RKO (cell line): ENCODE measurements at regions not wholly inside any gene's neighbourhood (a gene's known extent, or its start where the extent isn't known, plus 50 kb on each side); places are given as distances from the start of the nearest gene placed in this dataset.

Experiments used
- DNase-seq: peaks from one replicate; pipeline ENCODE4 v3.0.0-alpha.2; 2016; ENCODE audit warnings: low spot score

DNA sequence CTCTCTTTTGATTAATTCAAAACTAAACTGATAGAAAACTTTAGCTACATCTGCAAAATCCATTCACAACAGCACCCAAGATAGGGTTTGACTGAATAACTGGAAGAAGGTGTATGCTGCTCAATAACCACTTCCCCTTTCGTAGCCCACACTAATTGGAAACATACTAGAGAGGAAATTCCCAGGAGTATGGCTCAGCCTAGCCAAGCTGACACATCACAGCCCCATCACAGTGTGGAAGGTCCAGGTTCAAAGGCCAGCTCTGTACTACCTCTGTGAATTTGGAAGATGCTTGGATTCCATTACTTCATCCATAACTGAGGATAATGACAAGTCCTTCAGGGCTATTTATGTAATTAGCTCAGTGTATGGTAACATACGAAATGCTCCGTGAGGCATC is 185.4 kb downstream of the FBXO15 start:
- DNase-seq, result no peak

GRCh38 chr18:73961804-73962203 is 185.8 kb downstream of the FBXO15 start:
- no peak for DNase-seq

- DNase-seq, result no peak
These were observed 188.3 kb downstream of the FBXO15 start for GRCh38 chr18:73959352-73959751.

DNA sequence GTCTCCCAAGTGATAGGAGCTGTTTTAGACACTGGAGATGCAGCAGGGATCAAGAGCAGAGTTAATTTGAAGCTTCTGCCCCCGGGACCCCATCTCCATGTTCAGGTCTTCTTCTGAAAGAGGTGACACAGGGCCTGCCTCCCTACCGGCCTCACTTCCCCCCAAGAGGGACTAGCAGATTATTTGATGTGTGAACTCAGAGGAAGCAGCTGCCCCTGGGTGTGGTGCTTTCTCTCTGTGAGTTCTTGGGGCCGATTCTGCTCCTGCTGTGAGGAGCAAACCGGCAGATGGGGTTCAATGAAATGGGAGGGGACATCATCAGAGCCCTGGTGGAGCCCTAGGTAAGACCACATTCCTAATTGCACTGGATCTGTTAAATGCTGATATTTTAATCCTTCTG is 193.4 kb downstream of the FBXO15 start:
- DNase-seq, result no peak

- DNase-seq, result no peak
These were observed 195.2 kb downstream of the FBXO15 start for GRCh38 chr18:73952296-73952946.

DNA sequence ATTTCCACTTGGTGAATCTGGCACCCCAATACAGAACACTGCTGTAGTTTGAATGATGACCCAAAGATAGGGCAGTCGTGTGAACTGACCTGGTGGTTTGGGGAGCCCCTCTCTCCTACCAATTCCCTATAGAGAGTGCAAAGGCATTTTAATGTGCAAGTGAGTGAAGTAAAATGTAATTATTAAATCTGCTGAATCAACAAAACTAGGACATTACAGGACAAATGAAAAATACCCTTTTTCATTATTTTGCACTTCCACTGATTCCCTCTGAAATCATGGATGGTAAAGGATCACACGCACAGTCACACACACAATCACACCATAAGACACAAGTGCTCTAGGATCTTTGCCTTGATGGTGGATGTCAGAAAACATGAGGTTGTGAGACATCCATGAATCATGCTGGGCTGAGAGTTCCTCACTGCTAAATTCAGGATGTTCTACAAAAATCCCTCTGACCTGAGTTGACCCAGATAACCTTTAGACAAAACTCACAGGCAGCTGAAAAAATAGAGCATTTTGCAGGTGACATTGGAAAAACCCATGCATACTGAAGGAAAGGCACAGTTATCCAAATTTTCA is 197.4 kb downstream of the FBXO15 start:
- no peak for DNase-seq

DNA sequence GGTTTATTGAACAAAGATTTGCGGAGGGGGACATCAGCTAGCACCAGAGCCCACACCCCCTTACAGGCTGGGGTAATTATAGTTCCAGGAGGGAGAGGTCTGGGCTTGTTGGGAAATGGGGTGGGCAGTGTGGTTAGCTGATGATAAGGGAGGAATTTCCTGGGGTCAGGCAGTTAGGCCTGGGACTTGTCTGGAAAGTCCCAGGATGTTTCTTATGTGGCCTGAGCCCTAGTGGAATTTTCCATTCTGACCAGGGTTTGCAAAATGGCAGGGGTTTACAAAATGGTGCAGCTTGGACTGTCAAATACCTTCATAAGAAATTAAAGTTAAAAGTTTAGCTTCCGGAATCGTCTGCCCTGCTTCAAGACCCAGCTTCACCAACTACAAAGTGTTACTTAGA is 199.1 kb downstream of the FBXO15 start:
- no peak for DNase-seq

- DNase-seq, result no peak
These were observed 199.6 kb downstream of the FBXO15 start for GRCh38 chr18:73948084-73948483.

DNA sequence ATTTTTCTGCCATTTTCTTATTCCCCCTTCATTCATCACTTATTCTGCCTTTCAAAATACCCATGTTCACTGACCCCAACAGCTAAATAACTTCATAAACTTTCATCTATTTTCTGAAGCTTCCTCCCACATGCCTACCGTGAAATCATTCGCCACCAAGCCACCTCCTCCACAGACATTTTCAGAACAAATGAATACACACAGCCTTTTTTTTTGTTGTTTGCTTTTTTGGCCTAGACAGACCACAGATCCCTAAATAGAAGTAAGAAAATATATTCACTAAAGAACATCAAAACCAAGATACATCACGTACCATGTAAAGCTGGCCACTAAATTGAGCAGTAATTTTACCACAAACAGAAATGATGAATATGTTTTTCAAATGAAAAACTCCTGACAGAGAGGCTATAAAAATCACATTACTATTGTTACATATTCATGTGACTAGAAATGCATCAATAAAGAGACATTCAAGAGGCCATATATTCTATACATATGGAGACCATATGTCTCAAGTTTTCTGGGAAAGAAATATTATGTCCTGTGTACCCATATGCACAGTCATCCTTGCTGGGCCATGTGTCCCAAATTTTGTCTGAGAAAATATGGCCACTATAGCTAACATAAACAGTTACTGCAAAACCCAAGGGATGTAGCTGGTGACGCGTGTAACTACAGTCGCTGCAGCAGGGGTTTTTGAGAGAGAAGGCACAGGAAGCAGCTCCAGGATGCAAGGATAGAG is 200.3 kb downstream of the FBXO15 start:
- DNase-seq, result no peak

- no peak for DNase-seq
These were observed 202.4 kb downstream of the FBXO15 start for GRCh38 chr18:73945130-73945792.

DNA sequence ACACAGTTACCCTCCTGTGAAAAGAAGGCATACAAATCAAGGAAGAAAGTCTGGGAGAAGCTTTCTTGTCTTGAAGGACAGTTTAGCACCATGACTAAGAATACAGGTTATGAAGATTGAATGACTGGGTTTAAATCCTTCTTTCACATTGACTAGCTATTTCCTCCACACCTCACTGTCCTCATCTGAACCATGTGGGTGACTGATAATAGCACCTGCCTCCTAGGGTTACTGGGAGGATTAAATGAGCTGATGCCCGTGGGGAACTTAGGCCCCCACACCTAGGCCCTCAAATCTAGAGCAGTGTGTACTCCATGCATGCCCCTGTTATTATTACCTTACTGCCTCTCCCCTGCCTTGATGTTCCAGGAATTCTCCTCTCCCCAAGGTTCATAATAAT is 202.9 kb downstream of the FBXO15 start:
- DNase-seq, result no peak

DNA sequence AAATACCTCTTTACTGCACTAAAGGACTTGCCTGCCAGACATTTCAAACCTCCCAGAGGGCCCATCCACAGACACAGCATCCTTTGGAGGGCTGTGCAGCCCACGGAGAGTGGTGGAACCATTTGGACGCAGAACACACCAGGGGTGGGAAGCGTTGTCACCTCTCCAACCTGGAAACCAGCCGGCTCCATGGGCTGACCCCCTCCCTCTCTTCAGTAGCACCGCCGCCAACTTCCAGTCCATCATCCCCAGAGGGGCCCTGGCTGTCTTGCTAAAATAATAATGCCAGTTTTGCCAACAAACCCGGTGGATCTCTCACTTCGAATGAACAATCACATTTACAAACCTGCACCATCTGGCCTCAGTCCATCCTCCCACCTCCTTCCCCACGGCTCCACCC is 203.9 kb downstream of the FBXO15 start:
- DNase-seq, result no peak

- DNase-seq, result no peak
These were observed 204.7 kb downstream of the FBXO15 start for GRCh38 chr18:73942956-73943355.

GRCh38 chr18:73942081-73942625 is 205.5 kb downstream of the FBXO15 start:
- no peak for DNase-seq

DNA sequence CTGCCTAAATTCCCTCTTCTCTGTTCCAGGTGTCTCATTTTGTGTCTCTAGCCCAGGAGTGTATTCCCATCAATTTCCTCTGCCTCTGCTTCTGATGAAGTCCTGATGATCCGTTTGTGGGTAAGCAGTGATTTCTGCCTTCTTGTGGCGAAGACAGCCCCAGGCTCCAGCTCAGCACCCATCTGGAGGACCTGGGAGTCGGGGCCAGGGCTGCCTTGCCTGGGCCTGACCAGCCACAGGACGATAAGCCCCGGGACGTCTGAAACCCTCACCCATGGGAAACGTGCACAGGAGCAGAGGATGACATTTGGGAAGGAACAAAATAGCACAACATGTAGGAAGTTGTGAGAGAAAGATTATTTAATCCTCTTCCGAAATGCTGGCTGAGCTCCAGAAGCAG is 206.9 kb downstream of the FBXO15 start:
- DNase-seq, result no peak

GRCh38 chr18:73939391-73939790 is 208.2 kb downstream of the FBXO15 start:
- no peak for DNase-seq

- no peak for DNase-seq
These were observed 213.9 kb downstream of the FBXO15 start for GRCh38 chr18:73933685-73934084.

- no peak for DNase-seq
These were observed 214.7 kb downstream of the FBXO15 start for GRCh38 chr18:73932976-73933375.

- no peak for DNase-seq
These were observed 220.1 kb downstream of the FBXO15 start for GRCh38 chr18:73927496-73927895.

DNA sequence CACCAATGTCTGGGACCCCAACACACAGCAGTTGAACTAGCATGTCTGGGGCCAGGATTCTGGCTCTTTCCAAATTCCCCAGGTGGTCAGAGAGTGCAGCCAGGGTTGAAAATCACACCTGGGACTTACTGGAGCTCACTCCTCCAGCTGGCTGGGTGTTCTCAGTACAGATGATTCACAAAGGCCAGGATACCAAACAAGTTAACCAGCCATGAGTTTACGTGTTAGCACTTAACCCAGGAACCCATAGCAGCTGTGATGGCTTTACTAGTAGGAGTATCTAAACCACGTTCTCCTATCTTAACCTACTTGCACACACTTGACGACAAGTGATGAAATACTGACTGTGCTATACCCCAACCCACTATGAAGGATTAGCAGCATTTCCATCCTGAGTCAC is 222.8 kb downstream of the FBXO15 start:
- no peak for DNase-seq

GRCh38 chr18:73924307-73924706 is 223.3 kb downstream of the FBXO15 start:
- no peak for DNase-seq

- no peak for DNase-seq
These were observed 223.8 kb downstream of the FBXO15 start for GRCh38 chr18:73923866-73924265.

GRCh38 chr18:73920033-73920432 is 227.6 kb downstream of the FBXO15 start:
- no peak for DNase-seq
